Lower leg skin (tissue), 3 donors: ENCODE measurements at regions not wholly inside any gene's neighbourhood (a gene's known extent, or its start where the extent isn't known, plus 50 kb on each side); places are given as distances from the start of the nearest gene placed in this dataset.

Experiments
- POLR2A ChIP-seq, 2 donors: fragments of 450-650 bp; IDR thresholded peaks; one replicate each; pipeline ENCODE4 v1.6.1; 2016 to 2017; ENCODE audit warnings: antibody characterized with exemption in 2 of 2, mild to moderate bottlenecking in 1 of 2, moderate library complexity in 1 of 2
- TF ChIP-seq, protein P1 (sequence below), 3 donors: fragments of 450-650 bp; IDR thresholded peaks; one replicate each; pipeline ENCODE4 v1.5.1; 2016; ENCODE audit warnings: antibody characterized with exemption in 3 of 3, mild to moderate bottlenecking in 3 of 3, moderate library complexity in 2 of 3

DNA sequence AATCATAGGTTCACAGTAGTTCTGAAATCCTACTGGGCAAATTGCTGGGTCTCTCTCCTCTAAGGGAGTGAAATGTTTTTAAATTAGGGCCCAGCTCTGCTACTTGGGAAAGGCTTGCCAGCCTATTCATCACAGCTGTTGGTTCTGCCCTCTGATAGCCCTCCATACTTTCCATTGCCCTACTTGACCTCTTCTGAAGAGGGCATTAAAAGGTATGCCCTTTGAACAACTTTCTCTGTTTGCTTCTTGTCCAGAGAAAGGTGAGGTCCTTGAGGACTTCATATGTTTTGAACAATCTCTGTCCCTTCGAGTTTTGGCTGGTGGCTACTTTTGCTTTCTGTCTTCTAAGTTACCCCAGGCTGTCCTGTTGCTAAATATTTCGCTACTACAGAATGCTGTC is 62.3 kb upstream of the JAK2 start:
- TF ChIP-seq, protein P1, sequence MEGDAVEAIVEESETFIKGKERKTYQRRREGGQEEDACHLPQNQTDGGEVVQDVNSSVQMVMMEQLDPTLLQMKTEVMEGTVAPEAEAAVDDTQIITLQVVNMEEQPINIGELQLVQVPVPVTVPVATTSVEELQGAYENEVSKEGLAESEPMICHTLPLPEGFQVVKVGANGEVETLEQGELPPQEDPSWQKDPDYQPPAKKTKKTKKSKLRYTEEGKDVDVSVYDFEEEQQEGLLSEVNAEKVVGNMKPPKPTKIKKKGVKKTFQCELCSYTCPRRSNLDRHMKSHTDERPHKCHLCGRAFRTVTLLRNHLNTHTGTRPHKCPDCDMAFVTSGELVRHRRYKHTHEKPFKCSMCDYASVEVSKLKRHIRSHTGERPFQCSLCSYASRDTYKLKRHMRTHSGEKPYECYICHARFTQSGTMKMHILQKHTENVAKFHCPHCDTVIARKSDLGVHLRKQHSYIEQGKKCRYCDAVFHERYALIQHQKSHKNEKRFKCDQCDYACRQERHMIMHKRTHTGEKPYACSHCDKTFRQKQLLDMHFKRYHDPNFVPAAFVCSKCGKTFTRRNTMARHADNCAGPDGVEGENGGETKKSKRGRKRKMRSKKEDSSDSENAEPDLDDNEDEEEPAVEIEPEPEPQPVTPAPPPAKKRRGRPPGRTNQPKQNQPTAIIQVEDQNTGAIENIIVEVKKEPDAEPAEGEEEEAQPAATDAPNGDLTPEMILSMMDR (IDR thresholded peaks at IDR 0.05), result no peak
- TF ChIP-seq POLR2A (IDR thresholded peaks at IDR 0.05), result no peak
